Neural cell (in vitro differentiated cells): ENCODE measurements at regions not wholly inside any gene's neighbourhood (a gene's known extent, or its start where the extent isn't known, plus 50 kb on each side); places are given as distances from the start of the nearest gene placed in this dataset.

Experiments used
- EP300 ChIP-seq: fragments of 450-650 bp; conservative IDR thresholded peaks from 2 replicates; pipeline ENCODE4 v1.6.1; 2014; ENCODE audit warnings: antibody characterized with exemption, mild to moderate bottlenecking, moderate library complexity; ENCODE audit not compliant: poor library complexity, severe bottlenecking
- EZH2 ChIP-seq: fragments of 200-600, 300-800 bp; shearing (Covaris generic), sonication (generic); IDR thresholded peaks from 2 replicates; pipeline ENCODE4 v1.6.1; 2014; ENCODE audit warnings: antibody characterized with exemption, low read length, borderline replicate concordance, mild to moderate bottlenecking; ENCODE audit not compliant: insufficient read depth, poor library complexity, severe bottlenecking
- POLR2AphosphoS5 ChIP-seq: IDR thresholded peaks from 2 replicates; pipeline ENCODE4 v1.6.1; 2012
- RAD21 ChIP-seq: fragments of 450-650 bp; conservative IDR thresholded peaks from 2 replicates; pipeline ENCODE4 v1.6.1; 2014; ENCODE audit warnings: antibody characterized with exemption, mild to moderate bottlenecking, moderate library complexity
- REST ChIP-seq: IDR thresholded peaks from 2 replicates; pipeline ENCODE4 v1.6.1; 2012; ENCODE audit warnings: borderline replicate concordance
- SMC3 ChIP-seq: fragments of 450-650 bp; conservative IDR thresholded peaks from 2 replicates; pipeline ENCODE4 v1.6.1; 2014; ENCODE audit warnings: antibody characterized with exemption, mild to moderate bottlenecking, moderate library complexity; ENCODE audit not compliant: poor library complexity
- TAF1 ChIP-seq: IDR thresholded peaks from 2 replicates; pipeline ENCODE4 v1.6.1; 2012; ENCODE audit warnings: low read depth
- TF ChIP-seq, protein P1 (sequence below): fragments of 450-650 bp; IDR thresholded peaks from 2 replicates; pipeline ENCODE4 v1.5.1; 2014; ENCODE audit warnings: antibody characterized with exemption, mild to moderate bottlenecking, moderate library complexity; ENCODE audit not compliant: poor library complexity, severe bottlenecking

- TF ChIP-seq POLR2AphosphoS5: no peak
- TF ChIP-seq, protein P1, sequence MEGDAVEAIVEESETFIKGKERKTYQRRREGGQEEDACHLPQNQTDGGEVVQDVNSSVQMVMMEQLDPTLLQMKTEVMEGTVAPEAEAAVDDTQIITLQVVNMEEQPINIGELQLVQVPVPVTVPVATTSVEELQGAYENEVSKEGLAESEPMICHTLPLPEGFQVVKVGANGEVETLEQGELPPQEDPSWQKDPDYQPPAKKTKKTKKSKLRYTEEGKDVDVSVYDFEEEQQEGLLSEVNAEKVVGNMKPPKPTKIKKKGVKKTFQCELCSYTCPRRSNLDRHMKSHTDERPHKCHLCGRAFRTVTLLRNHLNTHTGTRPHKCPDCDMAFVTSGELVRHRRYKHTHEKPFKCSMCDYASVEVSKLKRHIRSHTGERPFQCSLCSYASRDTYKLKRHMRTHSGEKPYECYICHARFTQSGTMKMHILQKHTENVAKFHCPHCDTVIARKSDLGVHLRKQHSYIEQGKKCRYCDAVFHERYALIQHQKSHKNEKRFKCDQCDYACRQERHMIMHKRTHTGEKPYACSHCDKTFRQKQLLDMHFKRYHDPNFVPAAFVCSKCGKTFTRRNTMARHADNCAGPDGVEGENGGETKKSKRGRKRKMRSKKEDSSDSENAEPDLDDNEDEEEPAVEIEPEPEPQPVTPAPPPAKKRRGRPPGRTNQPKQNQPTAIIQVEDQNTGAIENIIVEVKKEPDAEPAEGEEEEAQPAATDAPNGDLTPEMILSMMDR: no peak
- no peak for TF ChIP-seq EZH2
- no peak for TF ChIP-seq EP300
- no peak for TF ChIP-seq REST
- no peak for TF ChIP-seq RAD21
- no peak for TF ChIP-seq SMC3
- no peak for TF ChIP-seq TAF1
Observed at GRCh38 chr17:70795620-70796019, 626.3 kb downstream of the KCNJ2 start.
